ENCODE measurements at regions not wholly inside any gene's neighbourhood (a gene's known extent, or its start where the extent isn't known, plus 50 kb on each side); places are given as distances from the start of the nearest gene placed in this dataset.

GRCh38 chr1:193661385-193661784, 475.0 kb upstream of the B3GALT2 start:
- H3K4me3 ChIP-seq, result no peak overlapping the region
- H3K27ac ChIP-seq, result no peak overlapping the region
- H3K9me3 ChIP-seq, result no peaks in the 10 kb centered on the region
- H3K27me3 ChIP-seq (replicated peaks; ENCODE audit: insufficient read depth), result no peaks in the 10 kb centered on the region
- no peaks in the 10 kb centered on the region for H3K36me3 ChIP-seq
- DNase-seq (ENCODE audit: low spot score) (no peak), ATAC-seq (ENCODE audit: insufficient number of reproducible peaks, low FRiP score, low read depth) (no peak)
- peaks cover 10 to 65% of the 10 kb centered on the region in 2 donors for H3K4me1 ChIP-seq (ENCODE audit: control insufficient read depth in 1 of 2, low read depth in 2 of 2)
- no peak for TF ChIP-seq CTCF (IDR thresholded peaks at IDR 0.05)

- H3K36me3 ChIP-seq, result no peaks in the 10 kb centered on the region
- H3K27me3 ChIP-seq (replicated peaks; ENCODE audit: insufficient read depth), result no peaks in the 10 kb centered on the region
- DNase-seq (ENCODE audit: low spot score), result no peak
- peaks cover 10 to 66% of the 10 kb centered on the region in 2 donors for H3K4me1 ChIP-seq (ENCODE audit: control insufficient read depth in 1 of 2, low read depth in 2 of 2)
- no peaks in the 10 kb centered on the region for H3K9me3 ChIP-seq
- H3K4me3 ChIP-seq, result no peak overlapping the region
- H3K27ac ChIP-seq, result peak overlapping the region in 1 of 2 donors; percentile 47
- no peak for ATAC-seq (ENCODE audit: insufficient number of reproducible peaks, low FRiP score, low read depth)
- TF ChIP-seq CTCF (IDR thresholded peaks at IDR 0.05), result no peak
Observed at GRCh38 chr1:193660428-193660827, 474.0 kb upstream of the B3GALT2 start.

DNA sequence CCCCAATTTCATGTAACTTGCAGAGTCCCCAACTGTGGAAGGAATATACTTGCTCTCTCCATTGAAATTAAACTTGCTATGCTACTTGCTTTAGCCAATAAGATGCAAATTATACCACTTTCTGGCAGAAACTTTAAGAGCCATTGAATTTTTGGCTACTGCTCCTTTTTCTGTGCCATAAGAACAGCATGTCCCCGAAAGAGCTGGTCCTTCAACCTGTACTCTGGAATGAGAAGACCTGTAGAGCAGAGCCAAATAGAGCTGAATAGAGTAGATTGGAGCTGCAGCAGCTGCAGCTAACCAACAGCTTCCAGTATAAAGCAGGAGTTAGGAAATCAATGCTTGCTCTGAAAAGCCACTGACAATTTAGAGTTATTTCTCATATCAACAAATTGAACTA, 472.3 kb upstream of the B3GALT2 start:
- DNase-seq (ENCODE audit: low spot score) (no peak), ATAC-seq (ENCODE audit: insufficient number of reproducible peaks, low FRiP score, low read depth) (no peak)
- TF ChIP-seq CTCF (IDR thresholded peaks at IDR 0.05), result no peak
- Histone ChIP-seq H3K36me3 (no peaks in the 10 kb centered on the region), H3K4me1 (ENCODE audit: control insufficient read depth in 1 of 2, low read depth in 2 of 2) (peaks cover 10 to 62% of the 10 kb centered on the region in 2 donors), H3K27ac (peak overlapping the region; percentile 58 to 62), H3K27me3 (replicated peaks; ENCODE audit: insufficient read depth) (no peaks in the 10 kb centered on the region), H3K9me3 (no peaks in the 10 kb centered on the region), H3K4me3 (no peak overlapping the region)

DNA sequence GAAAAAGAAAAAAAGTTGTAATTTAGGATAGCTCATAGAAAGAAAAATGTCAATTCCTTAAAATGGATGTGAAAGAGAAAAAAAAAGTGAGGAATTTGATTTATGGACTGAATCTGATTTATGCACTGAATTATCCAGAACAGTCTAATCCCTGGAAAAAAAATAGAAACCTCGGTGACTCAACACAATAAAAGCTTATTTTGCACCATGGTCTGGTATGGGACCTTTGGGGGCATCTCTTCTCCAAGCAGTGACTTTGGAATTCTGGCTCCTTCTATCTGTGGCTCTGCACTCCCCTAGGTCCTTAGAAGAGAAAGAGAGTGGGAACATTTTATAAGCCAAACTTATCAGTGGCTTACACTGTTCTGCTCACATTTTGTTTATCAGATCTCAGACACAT, 471.7 kb upstream of the B3GALT2 start:
- no peak overlapping the region for H3K4me3 ChIP-seq
- H3K4me1 ChIP-seq (ENCODE audit: control insufficient read depth in 1 of 2, low read depth in 2 of 2), result peaks cover 10 to 62% of the 10 kb centered on the region in 2 donors
- peak overlapping the region; percentile 58 to 62 for H3K27ac ChIP-seq
- TF ChIP-seq CTCF (IDR thresholded peaks at IDR 0.05), result no peak
- ATAC-seq (ENCODE audit: insufficient number of reproducible peaks, low FRiP score, low read depth) (no peak), DNase-seq (ENCODE audit: low spot score) (no peak)
- no peaks in the 10 kb centered on the region for H3K36me3 ChIP-seq
- peaks cover 3% of the 10 kb centered on the region for H3K9me3 ChIP-seq
- H3K27me3 ChIP-seq (replicated peaks; ENCODE audit: insufficient read depth), result no peaks in the 10 kb centered on the region

- peaks cover 10 to 62% of the 10 kb centered on the region in 2 donors for H3K4me1 ChIP-seq (ENCODE audit: control insufficient read depth in 1 of 2, low read depth in 2 of 2)
- DNase-seq (ENCODE audit: low spot score) (no peak), ATAC-seq (ENCODE audit: insufficient number of reproducible peaks, low FRiP score, low read depth) (no peak)
- no peaks in the 10 kb centered on the region for H3K27me3 ChIP-seq (replicated peaks; ENCODE audit: insufficient read depth)
- H3K9me3 ChIP-seq, result peaks cover 3% of the 10 kb centered on the region
- no peak for TF ChIP-seq CTCF (IDR thresholded peaks at IDR 0.05)
- no peaks in the 10 kb centered on the region for H3K36me3 ChIP-seq
- H3K27ac ChIP-seq, result peak overlapping the region; percentile 3 to 58
- H3K4me3 ChIP-seq, result no peak overlapping the region
Observed at GRCh38 chr1:193657552-193657951, 471.1 kb upstream of the B3GALT2 start.
